GM04504 (cell line): ENCODE measurements at regions not wholly inside any gene's neighbourhood (a gene's known extent, or its start where the extent isn't known, plus 50 kb on each side); places are given as distances from the start of the nearest gene placed in this dataset.
A peak's percentile ranks its signal among the peaks of the same experiment; 100 is the strongest.
"Not testable (repeated sequence)": the region's sequence is repeated elsewhere in the genome, so short reads cannot be mapped to it uniquely, and the experiment has no call there.

Experiments used
- DNase-seq: peaks from one replicate; pipeline ENCODE4 v3.0.0-alpha.2; 2012; ENCODE audit warnings: low read depth

- DNase-seq: not testable (repeated sequence)
These were observed 102.8 kb upstream of the OSBPL11 start for GRCh38 chr3:125697979-125698640.

GRCh38 chr3:125715651-125716050 lies 120.4 kb upstream of the OSBPL11 start:
- DNase-seq: no peak

DNA sequence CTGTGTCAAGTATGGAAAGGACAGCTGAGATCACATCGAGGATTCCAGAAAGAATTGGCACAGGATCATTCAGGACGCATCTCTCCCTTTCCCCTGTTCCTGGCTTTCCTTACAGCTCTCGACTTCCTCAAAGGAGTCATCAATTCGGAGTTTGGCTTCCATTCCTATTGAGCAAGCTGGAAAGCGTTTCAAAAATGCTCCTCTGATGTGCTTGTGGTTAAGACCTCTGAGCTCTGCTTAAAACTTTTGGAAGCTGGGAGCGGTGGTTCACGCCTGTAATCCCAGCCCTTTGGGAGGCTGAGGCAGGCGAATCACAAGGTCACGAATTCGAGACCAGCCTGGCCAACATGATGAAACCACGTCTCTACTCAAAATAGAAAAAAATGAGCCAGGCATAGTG lies 136.9 kb upstream of the OSBPL11 start:
- peak; percentile 53 for DNase-seq

DNA sequence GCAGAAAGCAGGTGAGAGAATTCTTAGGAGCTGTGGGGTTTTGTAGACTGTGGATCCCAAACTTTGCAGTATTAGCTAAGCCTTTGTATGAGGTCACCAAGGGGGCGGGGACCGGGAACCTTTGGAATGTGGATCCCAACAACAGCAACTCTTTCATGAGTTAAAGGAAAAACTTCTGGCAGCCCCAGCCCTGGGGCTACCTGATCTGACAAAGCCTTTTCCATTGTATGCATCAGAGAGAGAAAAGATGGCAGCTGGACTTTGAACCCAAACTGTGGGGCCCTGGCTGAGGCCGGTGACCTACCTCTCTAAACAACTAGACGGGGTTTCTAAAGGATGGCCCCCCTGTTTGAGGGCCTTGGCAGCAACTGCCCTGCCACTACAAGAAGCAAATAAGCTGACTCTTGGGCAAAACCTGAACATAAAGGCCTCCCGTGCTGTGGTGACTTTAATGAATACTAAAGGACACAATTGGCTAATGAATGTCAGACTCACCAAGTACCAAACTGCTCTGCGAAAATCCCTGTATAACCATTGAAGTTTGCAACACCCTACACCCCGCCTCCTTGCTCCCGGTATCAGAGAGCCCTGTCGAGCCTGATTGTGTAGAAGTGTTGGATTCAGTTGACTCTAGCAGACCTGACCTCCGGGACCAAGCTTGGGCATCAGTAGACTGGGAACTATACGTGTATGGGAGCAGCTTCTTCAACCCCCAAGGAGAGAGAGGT lies 146.9 kb upstream of the OSBPL11 start:
- DNase-seq: not testable (repeated sequence)

- DNase-seq: peak; percentile 5
These were observed 147.5 kb upstream of the OSBPL11 start for GRCh38 chr3:125742845-125743244.

GRCh38 chr3:125757050-125757449 lies 161.8 kb upstream of the OSBPL11 start:
- not testable (repeated sequence) for DNase-seq

GRCh38 chr3:125758641-125759130 lies 163.4 kb upstream of the OSBPL11 start:
- DNase-seq: not testable (repeated sequence)

GRCh38 chr3:125762601-125763000 lies 167.3 kb upstream of the OSBPL11 start:
- not testable (repeated sequence) for DNase-seq

DNA sequence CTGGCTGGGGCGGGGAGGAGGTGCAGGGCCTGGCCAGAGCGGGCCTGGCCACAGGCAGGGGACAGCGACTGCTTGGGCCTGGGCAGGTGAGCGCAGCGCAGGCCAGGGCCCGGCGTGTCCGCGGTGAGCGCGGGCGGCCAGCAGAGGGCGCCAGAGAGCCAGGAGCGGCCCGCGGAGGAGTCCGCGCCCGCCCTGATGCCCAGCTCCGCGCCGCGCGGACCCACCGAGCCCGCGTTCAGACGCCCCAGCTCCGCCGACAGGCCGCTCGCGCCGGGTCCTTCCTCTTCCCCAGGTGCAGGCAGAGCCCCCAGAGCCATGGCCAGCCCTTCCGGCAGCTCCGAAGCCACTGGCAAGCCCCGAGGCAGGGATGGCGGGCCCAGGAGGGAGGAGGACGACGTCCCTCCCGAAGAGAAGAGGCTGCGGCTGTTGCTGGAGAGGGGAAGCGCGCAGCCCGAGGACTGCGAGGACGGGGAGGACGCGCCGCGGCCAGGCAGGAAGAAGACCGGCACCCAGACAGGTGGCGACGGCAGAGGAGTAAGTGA lies 171.1 kb upstream of the OSBPL11 start:
- DNase-seq: peak; percentile 12

GRCh38 chr3:125766931-125767330 lies 171.6 kb upstream of the OSBPL11 start:
- not testable (repeated sequence) for DNase-seq

GRCh38 chr3:125767641-125768040 lies 172.3 kb upstream of the OSBPL11 start:
- DNase-seq: no peak

GRCh38 chr3:125768821-125769220 lies 173.5 kb upstream of the OSBPL11 start:
- not testable (repeated sequence) for DNase-seq

DNA sequence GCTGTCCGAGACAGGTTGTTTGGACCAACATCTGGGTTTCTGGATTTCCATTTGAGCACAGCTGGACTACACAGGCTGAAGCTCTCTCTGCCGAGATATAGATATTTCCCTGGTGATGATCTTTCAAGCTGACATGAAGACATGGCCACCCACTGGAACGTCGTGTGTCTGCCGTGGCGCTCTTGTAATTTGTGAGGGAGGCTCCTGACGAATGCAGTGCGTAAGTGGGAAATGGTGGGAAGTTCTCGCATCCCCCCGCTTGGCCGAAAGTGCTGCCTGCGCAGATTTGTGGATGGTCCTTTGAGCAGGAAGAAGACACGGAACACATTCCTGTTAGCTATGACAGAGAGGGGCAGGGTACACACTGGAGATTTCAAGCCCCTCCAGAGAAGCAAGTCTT lies 176.2 kb upstream of the OSBPL11 start:
- DNase-seq: not testable (repeated sequence)

GRCh38 chr3:125774433-125775034 lies 179.2 kb upstream of the OSBPL11 start:
- not testable (repeated sequence) for DNase-seq

DNA sequence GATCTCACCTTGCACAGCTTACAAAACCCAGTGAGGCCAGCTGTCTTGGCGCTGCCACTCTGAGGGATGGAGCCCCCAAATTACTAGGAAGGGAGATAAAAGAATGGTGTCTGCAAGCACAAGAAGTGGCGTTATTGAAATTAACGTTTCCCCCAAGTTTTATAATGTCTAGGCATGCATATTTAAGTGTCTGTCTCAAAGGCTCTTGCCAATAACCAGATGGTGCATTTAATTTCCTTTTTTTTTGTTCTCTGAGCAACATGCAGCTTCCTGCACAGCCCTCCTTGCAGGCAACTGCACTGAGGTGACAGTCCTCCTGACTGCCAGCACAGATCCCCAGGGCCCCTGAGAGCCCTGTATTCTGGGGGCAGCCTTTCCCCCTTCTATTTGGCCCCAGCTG lies 179.8 kb upstream of the OSBPL11 start:
- DNase-seq: not testable (repeated sequence)

- DNase-seq: not testable (repeated sequence)
These were observed 180.5 kb upstream of the OSBPL11 start for GRCh38 chr3:125775606-125776294.

DNA sequence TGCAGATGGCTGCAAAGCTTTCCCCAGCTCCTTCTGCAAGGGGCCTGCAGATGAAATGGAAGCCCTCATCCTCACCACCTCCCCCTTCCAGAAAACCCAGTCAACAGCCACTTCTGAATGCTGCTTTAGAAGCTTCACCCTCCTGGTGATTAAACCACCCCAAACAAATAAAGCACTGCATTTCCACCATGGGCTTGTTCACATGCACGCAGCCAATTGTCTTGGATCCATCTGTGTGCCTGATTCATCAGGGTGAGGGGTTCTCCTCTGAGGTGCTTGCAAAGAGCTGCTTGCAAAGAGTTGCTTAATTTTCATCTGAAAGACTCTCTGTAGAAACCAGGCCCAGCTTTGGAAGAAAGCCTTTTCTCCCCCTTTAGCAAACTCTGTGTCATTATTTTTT lies 184.0 kb upstream of the OSBPL11 start:
- DNase-seq: not testable (repeated sequence)

GRCh38 chr3:125779918-125780317 lies 184.6 kb upstream of the OSBPL11 start:
- not testable (repeated sequence) for DNase-seq

- DNase-seq: not testable (repeated sequence)
These were observed 186.4 kb upstream of the OSBPL11 start for GRCh38 chr3:125781678-125782077.

DNA sequence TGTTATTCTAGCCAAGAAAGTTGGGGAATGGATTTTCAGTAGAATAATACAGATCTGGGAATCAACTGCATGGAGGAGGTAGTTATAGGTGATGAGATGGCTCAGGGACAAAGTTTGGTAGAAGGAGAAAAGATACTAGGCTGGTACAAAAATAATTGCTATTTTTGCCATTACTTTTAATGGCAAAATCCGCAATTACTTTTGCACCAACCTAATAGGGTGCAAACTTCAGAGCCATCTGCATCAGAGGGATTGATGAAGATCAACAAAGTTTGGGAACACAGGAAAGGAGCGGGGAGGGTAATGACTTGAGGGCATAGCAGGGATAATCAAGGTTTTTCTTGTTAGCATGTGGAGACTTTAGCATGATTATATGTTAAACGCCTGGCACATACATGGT lies 178.7 kb upstream of the ROPN1B start:
- DNase-seq: not testable (repeated sequence)

GRCh38 chr3:125791021-125791420 lies 178.0 kb upstream of the ROPN1B start:
- peak; percentile 3 for DNase-seq

GRCh38 chr3:125810010-125810409 lies 159.0 kb upstream of the ROPN1B start:
- not testable (repeated sequence) for DNase-seq
